GM12878 (cell line): ENCODE measurements at regions not wholly inside any gene's neighbourhood (a gene's known extent, or its start where the extent isn't known, plus 50 kb on each side); places are given as distances from the start of the nearest gene placed in this dataset.
A peak's percentile ranks its signal among the peaks of the same experiment; 100 is the strongest.

Experiments used
- IKZF2 ChIP-seq, 2 experiments: fragments of 450-650 bp; IDR thresholded peaks; 2 replicates each; pipeline ENCODE4 v1.6.1; 2017; ENCODE audit warnings: mild to moderate bottlenecking in 2 of 2, moderate library complexity in 2 of 2
- MTA2 ChIP-seq: fragments of 450-650 bp; IDR thresholded peaks from 2 replicates; pipeline ENCODE4 v1.6.1; 2016; ENCODE audit warnings: low read depth, mild to moderate bottlenecking, moderate library complexity
- NFYA ChIP-seq: IDR thresholded peaks from 2 replicates; pipeline ENCODE4 v1.6.1; 2011; ENCODE audit warnings: low read depth, mild to moderate bottlenecking, low read length, improper control_type of control experiment, borderline replicate concordance
- POU2F2 ChIP-seq: IDR thresholded peaks from 3 replicates; pipeline ENCODE4 v1.6.1; 2011; ENCODE audit warnings: low read depth, mild to moderate bottlenecking, low read length, borderline replicate concordance
- SMARCA5 ChIP-seq: fragments of 450-650 bp; IDR thresholded peaks from 2 replicates; pipeline ENCODE4 v1.6.1; 2017; ENCODE audit warnings: mild to moderate bottlenecking
- SPI1 ChIP-seq: IDR thresholded peaks from 2 replicates; pipeline ENCODE4 v1.6.1; 2011; ENCODE audit warnings: low read depth, mild to moderate bottlenecking, low read length, moderate library complexity, borderline replicate concordance; ENCODE audit not compliant: insufficient read depth
- STAT1 ChIP-seq: fragments of 450-650 bp; conservative IDR thresholded peaks from 2 replicates; pipeline ENCODE4 v1.6.1; 2014; ENCODE audit warnings: antibody characterized with exemption, mild to moderate bottlenecking
- YBX1 ChIP-seq: fragments of 450-650 bp; IDR thresholded peaks from 2 replicates; pipeline ENCODE4 v1.6.1; 2016; ENCODE audit warnings: antibody characterized with exemption
- ZNF217 ChIP-seq: fragments of 450-650 bp; IDR thresholded peaks from 2 replicates; pipeline ENCODE4 v1.6.1; 2017; ENCODE audit warnings: antibody characterized with exemption, mild to moderate bottlenecking
- ZNF24 ChIP-seq: fragments of 450-650 bp; IDR thresholded peaks from 2 replicates; pipeline ENCODE4 v1.6.1; 2017; ENCODE audit warnings: antibody characterized with exemption, mild to moderate bottlenecking
- TF ChIP-seq, protein P1 (sequence below): fragments of 450-650 bp; IDR thresholded peaks from 2 replicates; pipeline ENCODE4 v1.6.1; 2018; ENCODE audit warnings: borderline replicate concordance, mild to moderate bottlenecking; ENCODE audit not compliant: partially characterized antibody
- TF ChIP-seq, protein P2 (sequence below): IDR thresholded peaks from 2 replicates; pipeline ENCODE4 v1.6.1; 2011; ENCODE audit warnings: low read depth, low read length, improper control_type of control experiment, borderline replicate concordance
- TF ChIP-seq, protein P3 (sequence below): fragments of 450-650 bp; IDR thresholded peaks from 2 replicates; pipeline ENCODE4 v1.6.1; 2017; ENCODE audit warnings: low read depth, mild to moderate bottlenecking, moderate library complexity
- TF ChIP-seq, protein P4 (sequence below): fragments of 450-650 bp; IDR thresholded peaks from 2 replicates; pipeline ENCODE4 v1.6.1; 2018; ENCODE audit warnings: mild to moderate bottlenecking, low read depth, moderate library complexity; ENCODE audit not compliant: partially characterized antibody

DNA sequence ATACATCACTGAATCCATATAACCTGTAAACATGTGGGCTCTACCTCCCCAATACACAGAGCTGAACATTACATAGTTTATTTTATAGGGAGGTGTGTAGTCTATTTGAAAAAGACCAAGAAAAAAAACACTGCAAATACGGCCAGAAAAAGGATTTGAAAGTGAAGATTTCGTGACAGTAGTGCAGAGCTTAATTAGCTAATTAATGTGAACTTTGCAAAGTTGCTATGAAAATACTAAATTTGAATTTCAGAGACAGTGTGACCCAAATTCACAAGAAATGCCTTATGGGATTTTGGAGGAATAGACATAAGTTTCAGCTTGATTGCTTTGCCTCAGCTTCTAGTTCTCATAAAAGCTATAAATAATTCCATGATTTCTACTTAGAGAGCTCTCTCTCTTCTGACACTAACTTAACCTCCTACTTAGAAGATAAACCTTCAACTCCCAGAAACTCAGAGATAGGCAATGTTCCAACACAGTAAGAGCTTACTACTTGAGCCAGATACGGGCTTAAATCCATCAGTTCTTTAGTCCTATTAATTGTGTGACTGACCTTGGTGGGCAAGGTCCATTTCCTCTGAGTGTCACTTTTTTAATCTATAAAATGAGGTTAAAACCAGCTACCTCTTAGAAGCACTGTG is 87.3 kb upstream of the THBS1 start (continued):
- TF ChIP-seq SPI1 (peak; percentile 53; the same call in 1 of the 2 replicates), ZNF217 (peak; percentile 27; the same call in 1 of the 2 replicates), STAT1 (no peak), IKZF2 (IDR thresholded peaks at IDR 0.05) (peak in 1 of 2 experiments; percentile 6; a peak in 1 of 4 replicates), MTA2 (peak; percentile 94), SMARCA5 (no peak), NFYA (no peak), YBX1 (no peak), ZNF24 (no peak), POU2F2 (no peak)
- TF ChIP-seq, protein P1, sequence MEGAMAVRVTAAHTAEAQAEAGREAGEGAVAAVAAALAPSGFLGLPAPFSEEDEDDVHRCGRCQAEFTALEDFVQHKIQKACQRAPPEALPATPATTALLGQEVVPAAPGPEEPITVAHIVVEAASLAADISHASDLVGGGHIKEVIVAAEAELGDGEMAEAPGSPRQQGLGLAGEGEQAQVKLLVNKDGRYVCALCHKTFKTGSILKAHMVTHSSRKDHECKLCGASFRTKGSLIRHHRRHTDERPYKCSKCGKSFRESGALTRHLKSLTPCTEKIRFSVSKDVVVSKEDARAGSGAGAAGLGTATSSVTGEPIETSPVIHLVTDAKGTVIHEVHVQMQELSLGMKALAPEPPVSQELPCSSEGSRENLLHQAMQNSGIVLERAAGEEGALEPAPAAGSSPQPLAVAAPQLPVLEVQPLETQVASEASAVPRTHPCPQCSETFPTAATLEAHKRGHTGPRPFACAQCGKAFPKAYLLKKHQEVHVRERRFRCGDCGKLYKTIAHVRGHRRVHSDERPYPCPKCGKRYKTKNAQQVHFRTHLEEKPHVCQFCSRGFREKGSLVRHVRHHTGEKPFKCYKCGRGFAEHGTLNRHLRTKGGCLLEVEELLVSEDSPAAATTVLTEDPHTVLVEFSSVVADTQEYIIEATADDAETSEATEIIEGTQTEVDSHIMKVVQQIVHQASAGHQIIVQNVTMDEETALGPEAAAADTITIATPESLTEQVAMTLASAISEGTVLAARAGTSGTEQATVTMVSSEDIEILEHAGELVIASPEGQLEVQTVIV: no peak
- TF ChIP-seq, protein P2, sequence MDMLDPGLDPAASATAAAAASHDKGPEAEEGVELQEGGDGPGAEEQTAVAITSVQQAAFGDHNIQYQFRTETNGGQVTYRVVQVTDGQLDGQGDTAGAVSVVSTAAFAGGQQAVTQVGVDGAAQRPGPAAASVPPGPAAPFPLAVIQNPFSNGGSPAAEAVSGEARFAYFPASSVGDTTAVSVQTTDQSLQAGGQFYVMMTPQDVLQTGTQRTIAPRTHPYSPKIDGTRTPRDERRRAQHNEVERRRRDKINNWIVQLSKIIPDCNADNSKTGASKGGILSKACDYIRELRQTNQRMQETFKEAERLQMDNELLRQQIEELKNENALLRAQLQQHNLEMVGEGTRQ: no peak
- TF ChIP-seq, protein P3, sequence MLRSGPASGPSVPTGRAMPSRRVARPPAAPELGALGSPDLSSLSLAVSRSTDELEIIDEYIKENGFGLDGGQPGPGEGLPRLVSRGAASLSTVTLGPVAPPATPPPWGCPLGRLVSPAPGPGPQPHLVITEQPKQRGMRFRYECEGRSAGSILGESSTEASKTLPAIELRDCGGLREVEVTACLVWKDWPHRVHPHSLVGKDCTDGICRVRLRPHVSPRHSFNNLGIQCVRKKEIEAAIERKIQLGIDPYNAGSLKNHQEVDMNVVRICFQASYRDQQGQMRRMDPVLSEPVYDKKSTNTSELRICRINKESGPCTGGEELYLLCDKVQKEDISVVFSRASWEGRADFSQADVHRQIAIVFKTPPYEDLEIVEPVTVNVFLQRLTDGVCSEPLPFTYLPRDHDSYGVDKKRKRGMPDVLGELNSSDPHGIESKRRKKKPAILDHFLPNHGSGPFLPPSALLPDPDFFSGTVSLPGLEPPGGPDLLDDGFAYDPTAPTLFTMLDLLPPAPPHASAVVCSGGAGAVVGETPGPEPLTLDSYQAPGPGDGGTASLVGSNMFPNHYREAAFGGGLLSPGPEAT: peak; percentile 44; the same call in 1 of the 2 replicates
- TF ChIP-seq, protein P4, sequence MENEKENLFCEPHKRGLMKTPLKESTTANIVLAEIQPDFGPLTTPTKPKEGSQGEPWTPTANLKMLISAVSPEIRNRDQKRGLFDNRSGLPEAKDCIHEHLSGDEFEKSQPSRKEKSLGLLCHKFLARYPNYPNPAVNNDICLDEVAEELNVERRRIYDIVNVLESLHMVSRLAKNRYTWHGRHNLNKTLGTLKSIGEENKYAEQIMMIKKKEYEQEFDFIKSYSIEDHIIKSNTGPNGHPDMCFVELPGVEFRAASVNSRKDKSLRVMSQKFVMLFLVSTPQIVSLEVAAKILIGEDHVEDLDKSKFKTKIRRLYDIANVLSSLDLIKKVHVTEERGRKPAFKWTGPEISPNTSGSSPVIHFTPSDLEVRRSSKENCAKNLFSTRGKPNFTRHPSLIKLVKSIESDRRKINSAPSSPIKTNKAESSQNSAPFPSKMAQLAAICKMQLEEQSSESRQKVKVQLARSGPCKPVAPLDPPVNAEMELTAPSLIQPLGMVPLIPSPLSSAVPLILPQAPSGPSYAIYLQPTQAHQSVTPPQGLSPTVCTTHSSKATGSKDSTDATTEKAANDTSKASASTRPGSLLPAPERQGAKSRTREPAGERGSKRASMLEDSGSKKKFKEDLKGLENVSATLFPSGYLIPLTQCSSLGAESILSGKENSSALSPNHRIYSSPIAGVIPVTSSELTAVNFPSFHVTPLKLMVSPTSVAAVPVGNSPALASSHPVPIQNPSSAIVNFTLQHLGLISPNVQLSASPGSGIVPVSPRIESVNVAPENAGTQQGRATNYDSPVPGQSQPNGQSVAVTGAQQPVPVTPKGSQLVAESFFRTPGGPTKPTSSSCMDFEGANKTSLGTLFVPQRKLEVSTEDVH: no peak
